SH-SY5Y (cell line): ENCODE measurements at regions not wholly inside any gene's neighbourhood (a gene's known extent, or its start where the extent isn't known, plus 50 kb on each side); places are given as distances from the start of the nearest gene placed in this dataset.

Experiments
- GATA2 ChIP-seq: IDR thresholded peaks from 2 replicates; pipeline ENCODE4 v1.6.1; 2011; ENCODE audit warnings: mild to moderate bottlenecking, low read depth, low read length
- GATA3 ChIP-seq: IDR thresholded peaks from 2 replicates; pipeline ENCODE4 v1.6.1; 2011; ENCODE audit warnings: low read depth, mild to moderate bottlenecking, low read length, moderate library complexity

DNA sequence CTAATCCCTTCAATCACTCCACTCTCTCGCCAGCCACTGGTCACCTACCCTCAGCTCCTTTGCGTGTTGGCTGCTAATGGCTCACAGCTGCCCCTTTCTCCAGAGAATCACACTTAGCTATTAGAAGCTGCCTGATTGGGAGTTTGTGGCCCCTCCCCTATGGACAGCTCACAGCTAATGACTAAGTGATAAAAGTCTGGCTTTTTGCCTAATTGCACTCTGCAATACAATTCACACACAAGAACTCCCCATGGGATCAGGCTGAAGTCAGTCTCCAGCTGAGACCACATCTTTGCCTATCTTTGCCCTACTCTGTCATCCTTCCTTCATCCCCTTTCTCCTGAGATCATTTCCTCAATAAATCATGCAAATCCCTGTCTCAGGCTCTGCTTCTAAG is 701.9 kb upstream of the RAB6C start:
- no peak for TF ChIP-seq GATA3
- no peak for TF ChIP-seq GATA2
